ENCODE measurements at regions not wholly inside any gene's neighbourhood (a gene's known extent, or its start where the extent isn't known, plus 50 kb on each side); places are given as distances from the start of the nearest gene placed in this dataset.

DNA sequence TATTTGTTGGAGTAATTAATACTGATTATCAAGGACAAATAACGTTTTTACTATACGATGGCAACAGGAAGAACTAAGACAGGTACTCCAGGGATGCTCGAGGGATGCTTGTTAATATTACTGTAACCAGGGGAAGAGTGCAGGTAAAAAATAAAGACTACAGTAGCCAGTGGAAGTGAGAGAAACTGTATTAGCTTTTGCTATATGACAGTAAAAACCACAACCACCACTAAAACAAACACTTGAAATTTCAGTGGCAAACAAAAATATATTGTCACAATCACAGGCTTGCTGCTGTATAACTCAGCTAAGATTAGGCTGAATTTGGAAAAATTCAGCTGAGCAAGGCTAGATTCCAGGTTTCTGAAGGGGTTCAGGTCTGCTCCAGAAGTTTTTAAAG, 812.6 kb upstream of the ADGRL4 start (continued):
- no peak for TF ChIP-seq ZBTB40 (IDR thresholded peaks at IDR 0.05)
- no peak for TF ChIP-seq ZBTB40 (CRISPR knock-in tag; IDR thresholded peaks at IDR 0.05)
- no peak for TF ChIP-seq ZNF281 (CRISPR knock-in tag; IDR thresholded peaks at IDR 0.05; ENCODE audit: borderline replicate concordance)
- TF ChIP-seq, protein P1, sequence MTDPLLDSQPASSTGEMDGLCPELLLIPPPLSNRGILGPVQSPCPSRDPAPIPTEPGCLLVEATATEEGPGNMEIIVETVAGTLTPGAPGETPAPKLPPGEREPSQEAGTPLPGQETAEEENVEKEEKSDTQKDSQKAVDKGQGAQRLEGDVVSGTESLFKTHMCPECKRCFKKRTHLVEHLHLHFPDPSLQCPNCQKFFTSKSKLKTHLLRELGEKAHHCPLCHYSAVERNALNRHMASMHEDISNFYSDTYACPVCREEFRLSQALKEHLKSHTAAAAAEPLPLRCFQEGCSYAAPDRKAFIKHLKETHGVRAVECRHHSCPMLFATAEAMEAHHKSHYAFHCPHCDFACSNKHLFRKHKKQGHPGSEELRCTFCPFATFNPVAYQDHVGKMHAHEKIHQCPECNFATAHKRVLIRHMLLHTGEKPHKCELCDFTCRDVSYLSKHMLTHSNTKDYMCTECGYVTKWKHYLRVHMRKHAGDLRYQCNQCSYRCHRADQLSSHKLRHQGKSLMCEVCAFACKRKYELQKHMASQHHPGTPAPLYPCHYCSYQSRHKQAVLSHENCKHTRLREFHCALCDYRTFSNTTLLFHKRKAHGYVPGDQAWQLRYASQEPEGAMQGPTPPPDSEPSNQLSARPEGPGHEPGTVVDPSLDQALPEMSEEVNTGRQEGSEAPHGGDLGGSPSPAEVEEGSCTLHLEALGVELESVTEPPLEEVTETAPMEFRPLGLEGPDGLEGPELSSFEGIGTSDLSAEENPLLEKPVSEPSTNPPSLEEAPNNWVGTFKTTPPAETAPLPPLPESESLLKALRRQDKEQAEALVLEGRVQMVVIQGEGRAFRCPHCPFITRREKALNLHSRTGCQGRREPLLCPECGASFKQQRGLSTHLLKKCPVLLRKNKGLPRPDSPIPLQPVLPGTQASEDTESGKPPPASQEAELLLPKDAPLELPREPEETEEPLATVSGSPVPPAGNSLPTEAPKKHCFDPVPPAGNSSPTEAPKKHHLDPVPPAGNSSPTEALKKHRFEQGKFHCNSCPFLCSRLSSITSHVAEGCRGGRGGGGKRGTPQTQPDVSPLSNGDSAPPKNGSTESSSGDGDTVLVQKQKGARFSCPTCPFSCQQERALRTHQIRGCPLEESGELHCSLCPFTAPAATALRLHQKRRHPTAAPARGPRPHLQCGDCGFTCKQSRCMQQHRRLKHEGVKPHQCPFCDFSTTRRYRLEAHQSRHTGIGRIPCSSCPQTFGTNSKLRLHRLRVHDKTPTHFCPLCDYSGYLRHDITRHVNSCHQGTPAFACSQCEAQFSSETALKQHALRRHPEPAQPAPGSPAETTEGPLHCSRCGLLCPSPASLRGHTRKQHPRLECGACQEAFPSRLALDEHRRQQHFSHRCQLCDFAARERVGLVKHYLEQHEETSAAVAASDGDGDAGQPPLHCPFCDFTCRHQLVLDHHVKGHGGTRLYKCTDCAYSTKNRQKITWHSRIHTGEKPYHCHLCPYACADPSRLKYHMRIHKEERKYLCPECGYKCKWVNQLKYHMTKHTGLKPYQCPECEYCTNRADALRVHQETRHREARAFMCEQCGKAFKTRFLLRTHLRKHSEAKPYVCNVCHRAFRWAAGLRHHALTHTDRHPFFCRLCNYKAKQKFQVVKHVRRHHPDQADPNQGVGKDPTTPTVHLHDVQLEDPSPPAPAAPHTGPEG (CRISPR knock-in tag; IDR thresholded peaks at IDR 0.05) = no peak
- TF ChIP-seq, protein P2, sequence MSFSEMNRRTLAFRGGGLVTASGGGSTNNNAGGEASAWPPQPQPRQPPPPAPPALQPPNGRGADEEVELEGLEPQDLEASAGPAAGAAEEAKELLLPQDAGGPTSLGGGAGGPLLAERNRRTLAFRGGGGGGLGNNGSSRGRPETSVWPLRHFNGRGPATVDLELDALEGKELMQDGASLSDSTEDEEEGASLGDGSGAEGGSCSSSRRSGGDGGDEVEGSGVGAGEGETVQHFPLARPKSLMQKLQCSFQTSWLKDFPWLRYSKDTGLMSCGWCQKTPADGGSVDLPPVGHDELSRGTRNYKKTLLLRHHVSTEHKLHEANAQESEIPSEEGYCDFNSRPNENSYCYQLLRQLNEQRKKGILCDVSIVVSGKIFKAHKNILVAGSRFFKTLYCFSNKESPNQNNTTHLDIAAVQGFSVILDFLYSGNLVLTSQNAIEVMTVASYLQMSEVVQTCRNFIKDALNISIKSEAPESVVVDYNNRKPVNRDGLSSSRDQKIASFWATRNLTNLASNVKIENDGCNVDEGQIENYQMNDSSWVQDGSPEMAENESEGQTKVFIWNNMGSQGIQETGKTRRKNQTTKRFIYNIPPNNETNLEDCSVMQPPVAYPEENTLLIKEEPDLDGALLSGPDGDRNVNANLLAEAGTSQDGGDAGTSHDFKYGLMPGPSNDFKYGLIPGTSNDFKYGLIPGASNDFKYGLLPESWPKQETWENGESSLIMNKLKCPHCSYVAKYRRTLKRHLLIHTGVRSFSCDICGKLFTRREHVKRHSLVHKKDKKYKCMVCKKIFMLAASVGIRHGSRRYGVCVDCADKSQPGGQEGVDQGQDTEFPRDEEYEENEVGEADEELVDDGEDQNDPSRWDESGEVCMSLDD (CRISPR knock-in tag; IDR thresholded peaks at IDR 0.05; ENCODE audit: borderline replicate concordance) = no peak

Measured in HepG2 (cell line).